Loucy (cell line): ENCODE measurements at regions not wholly inside any gene's neighbourhood (a gene's known extent, or its start where the extent isn't known, plus 50 kb on each side); places are given as distances from the start of the nearest gene placed in this dataset.

Experiments
- H2AFZ ChIP-seq: fragments of 200-600 bp; sonication (generic); 2 replicates; pipeline ENCODE4 v1.6.0; 2016; ENCODE audit warnings: antibody characterized with exemption, mild to moderate bottlenecking, low read length, moderate library complexity
- H3F3A ChIP-seq: fragments of 200-600 bp; 2 replicates; pipeline ENCODE4 v1.6.0; 2016; ENCODE audit warnings: antibody characterized with exemption, low read depth, mild to moderate bottlenecking
- H3K27me3 ChIP-seq: fragments of 200-600 bp; sonication (generic); 2 replicates; pipeline ENCODE4 v1.6.1; 2014; ENCODE audit warnings: low read length, mild to moderate bottlenecking; ENCODE audit not compliant: insufficient read depth, poor library complexity, severe bottlenecking
- H3K36me3 ChIP-seq: fragments of 200-600 bp; sonication (generic); 2 replicates; pipeline ENCODE4 v1.6.1; 2016; ENCODE audit warnings: low read length; ENCODE audit not compliant: insufficient read depth
- H3K4me1 ChIP-seq: fragments of 200-600 bp; sonication (generic); 2 replicates; pipeline ENCODE4 v1.5.1; 2014; ENCODE audit warnings: low read length, mild to moderate bottlenecking; ENCODE audit not compliant: insufficient read depth, poor library complexity, severe bottlenecking
- H3K4me2 ChIP-seq: fragments of 200-600 bp; sonication (generic); 2 replicates; pipeline ENCODE4 v1.6.0; 2014; ENCODE audit warnings: antibody characterized with exemption, low read length, low read depth, mild to moderate bottlenecking; ENCODE audit not compliant: poor library complexity, severe bottlenecking
- H3K4me3 ChIP-seq: fragments of 200-600 bp; sonication (generic); 2 replicates; pipeline ENCODE4 v1.5.1; 2014; ENCODE audit warnings: low read length, mild to moderate bottlenecking, mixed read lengths; ENCODE audit not compliant: poor library complexity, severe bottlenecking
- H3K79me2 ChIP-seq: fragments of 200-600 bp; sonication (generic); 2 replicates; pipeline ENCODE4 v1.6.1; 2014; ENCODE audit warnings: low read length; ENCODE audit not compliant: insufficient read depth
- H3K9ac ChIP-seq: fragments of 200-600 bp; sonication (generic); 2 replicates; pipeline ENCODE4 v1.6.0; 2014; ENCODE audit warnings: mild to moderate bottlenecking, low read depth, low read length, moderate library complexity; ENCODE audit not compliant: poor library complexity, severe bottlenecking
- H3K9me2 ChIP-seq: fragments of 200-600 bp; sonication (generic); replicated peaks from 2 replicates; pipeline ENCODE4 v1.6.1; 2016; ENCODE audit warnings: low read depth, low read length, mixed read lengths
- H3K9me3 ChIP-seq: fragments of 200-600 bp; sonication (generic); 2 replicates; pipeline ENCODE4 v1.6.1; 2014; ENCODE audit warnings: mild to moderate bottlenecking, antibody characterized with exemption, low read length, low read depth; ENCODE audit not compliant: insufficient read depth
- H4K20me1 ChIP-seq: fragments of 200-600 bp; sonication (generic); 2 replicates; pipeline ENCODE4 v1.6.0; 2014; ENCODE audit warnings: antibody characterized with exemption, low read length, mild to moderate bottlenecking; ENCODE audit not compliant: insufficient read depth, poor library complexity, severe bottlenecking
- CTCF ChIP-seq: fragments of 200-600 bp; sonication (generic); conservative IDR thresholded peaks from 2 replicates; pipeline ENCODE4 v1.5.1; 2014; ENCODE audit warnings: mild to moderate bottlenecking, antibody characterized with exemption, low read length
- EZH2phosphoT487 ChIP-seq: fragments of 200-600 bp; IDR thresholded peaks from 2 replicates; pipeline ENCODE4 v1.6.1; 2018; ENCODE audit warnings: antibody characterized with exemption, mild to moderate bottlenecking, moderate library complexity, borderline replicate concordance

GRCh38 chrX:65941775-65942174, 98.1 kb downstream of the VSIG4 start:
- H3K36me3 ChIP-seq = no peaks in the 10 kb centered on the region
- no peak for TF ChIP-seq CTCF
- no peak for TF ChIP-seq EZH2phosphoT487
- no peaks in the 10 kb centered on the region for H3F3A ChIP-seq
- H3K4me1 ChIP-seq = no peaks in the 10 kb centered on the region
- no peaks in the 10 kb centered on the region for H3K9me2 ChIP-seq
- H3K4me3 ChIP-seq = no peak overlapping the region
- H2AFZ ChIP-seq = no peak overlapping the region
- H3K79me2 ChIP-seq = no peaks in the 10 kb centered on the region
- 0 out of 2 replicates have a peak, but pooled peaks cover 3% of the 10 kb centered on the region for H3K9me3 ChIP-seq
- H3K4me2 ChIP-seq = no peak overlapping the region
- no peaks in the 10 kb centered on the region for H3K27me3 ChIP-seq
- no peaks in the 10 kb centered on the region for H4K20me1 ChIP-seq
- H3K9ac ChIP-seq = no peak overlapping the region

GRCh38 chrX:65933085-65933589, 106.7 kb downstream of the VSIG4 start:
- Histone ChIP-seq H3K9ac (no peak overlapping the region), H2AFZ (no peak overlapping the region), H3K4me2 (no peak overlapping the region), H3K4me3 (no peak overlapping the region), H3K79me2 (no peaks in the 10 kb centered on the region), H3K4me1 (no peaks in the 10 kb centered on the region), H3K27me3 (no peaks in the 10 kb centered on the region), H3F3A (no peaks in the 10 kb centered on the region), H3K9me2 (no peaks in the 10 kb centered on the region), H3K36me3 (no peaks in the 10 kb centered on the region), H4K20me1 (no peaks in the 10 kb centered on the region), H3K9me3 (no peaks in the 10 kb centered on the region; the same call in 1 of the 2 replicates)
- no peak for TF ChIP-seq EZH2phosphoT487
- TF ChIP-seq CTCF = no peak

GRCh38 chrX:65932173-65933084, 107.5 kb downstream of the VSIG4 start:
- no peaks in the 10 kb centered on the region for H3K9me2 ChIP-seq
- no peak overlapping the region for H3K4me3 ChIP-seq
- H4K20me1 ChIP-seq = no peaks in the 10 kb centered on the region
- H3K9ac ChIP-seq = no peak overlapping the region
- no peak overlapping the region for H2AFZ ChIP-seq
- H3K4me2 ChIP-seq = no peak overlapping the region
- H3F3A ChIP-seq = no peaks in the 10 kb centered on the region
- no peaks in the 10 kb centered on the region for H3K79me2 ChIP-seq
- no peaks in the 10 kb centered on the region for H3K36me3 ChIP-seq
- H3K9me3 ChIP-seq = no peaks in the 10 kb centered on the region; the same call in 1 of the 2 replicates
- H3K27me3 ChIP-seq = no peaks in the 10 kb centered on the region
- no peaks in the 10 kb centered on the region for H3K4me1 ChIP-seq
- no peak for TF ChIP-seq CTCF
- no peak for TF ChIP-seq EZH2phosphoT487
